ENCODE measurements at regions not wholly inside any gene's neighbourhood (a gene's known extent, or its start where the extent isn't known, plus 50 kb on each side); places are given as distances from the start of the nearest gene placed in this dataset.
"Not testable (repeated sequence)": the region's sequence is repeated elsewhere in the genome, so short reads cannot be mapped to it uniquely, and the experiment has no call there.

DNA sequence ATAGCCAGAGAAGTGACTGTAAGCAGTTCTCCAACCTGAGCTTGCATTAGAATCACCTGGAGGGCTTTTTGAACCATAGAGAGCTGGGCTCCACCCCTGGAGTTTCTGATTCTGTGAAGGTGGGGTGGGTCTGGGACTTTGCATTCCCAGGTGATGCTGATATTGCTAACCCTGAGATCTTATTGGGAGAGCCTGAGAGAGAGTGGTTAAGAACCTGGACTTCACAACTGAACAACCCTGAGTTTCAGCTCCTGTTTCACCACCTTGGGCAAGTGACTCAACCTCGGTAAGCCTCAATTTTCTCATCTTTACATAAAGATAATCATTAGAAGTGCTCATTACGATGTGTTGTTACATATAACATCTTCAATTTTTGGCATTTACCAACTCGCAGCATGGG, 498.6 kb downstream of the EBF1 start:
- DNase-seq: no peak

DNA sequence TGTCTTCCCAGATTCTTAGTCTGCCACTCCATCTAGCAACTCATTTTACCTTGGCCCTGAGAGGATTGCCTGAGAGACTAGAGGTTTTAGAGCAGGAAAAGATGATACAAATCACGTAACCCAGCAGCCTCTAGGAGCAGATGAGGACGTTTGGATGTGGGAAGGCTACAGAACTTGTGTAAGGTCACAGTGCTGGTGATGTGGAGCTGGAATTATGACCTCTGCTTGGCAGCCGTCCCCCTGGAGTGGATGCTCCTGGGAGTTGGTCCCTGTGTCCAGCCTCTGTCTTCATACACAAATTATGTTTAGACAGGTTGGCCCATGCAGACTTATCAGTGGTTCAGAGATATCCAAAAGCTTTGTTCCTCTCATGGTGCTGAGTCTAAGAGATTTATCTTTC, 499.0 kb downstream of the EBF1 start:
- no peak for DNase-seq

DNA sequence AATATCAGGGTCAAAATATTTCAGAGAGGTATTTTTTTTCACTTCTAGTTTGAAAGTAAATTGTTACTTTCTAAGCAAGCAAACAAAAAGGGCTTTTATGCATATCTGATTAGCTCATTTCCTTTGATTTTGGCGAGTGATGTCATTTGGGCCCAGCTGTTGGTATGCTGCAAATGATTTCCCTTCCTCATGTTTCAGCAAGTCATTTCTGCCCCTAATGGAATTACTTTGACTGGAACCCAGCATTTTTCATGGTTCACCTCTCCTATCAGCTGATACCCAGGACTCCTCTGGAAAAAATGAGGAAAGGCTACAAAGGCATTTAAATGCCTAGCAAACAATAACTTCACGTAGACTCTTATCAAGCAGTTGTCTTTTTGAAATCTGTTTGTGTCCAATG, 500.6 kb downstream of the EBF1 start:
- no peak for DNase-seq

GRCh38 chr5:158594595-158595242, 505.0 kb downstream of the EBF1 start:
- no peak for DNase-seq

GRCh38 chr5:158593925-158594324, 505.8 kb downstream of the EBF1 start:
- DNase-seq: no peak

DNA sequence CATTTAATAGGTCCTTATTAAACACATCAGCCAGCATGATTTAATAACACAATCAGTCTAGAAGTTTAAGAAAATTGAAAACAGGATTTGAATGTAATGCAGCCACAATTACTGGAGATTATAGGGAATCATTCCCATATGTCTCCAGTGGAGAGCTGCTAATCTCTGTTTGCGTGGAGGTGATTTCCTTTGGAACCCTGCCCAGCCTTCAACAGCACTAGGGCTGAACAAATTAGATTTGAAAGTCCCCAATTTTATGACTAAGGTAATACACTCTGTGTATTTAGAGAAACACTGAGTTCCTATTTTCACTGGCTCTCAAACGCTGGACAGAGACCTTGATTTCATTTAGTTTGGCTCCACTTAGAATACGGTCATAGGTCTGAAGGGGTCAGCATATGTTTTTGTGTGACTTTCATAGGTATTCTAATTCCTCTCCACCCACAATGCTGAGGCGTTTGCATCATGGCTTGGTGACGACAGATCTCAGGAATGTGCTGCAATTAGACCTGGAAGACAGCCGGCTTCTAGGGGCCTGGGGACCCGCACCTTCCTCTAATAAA, 508.3 kb downstream of the EBF1 start:
- peak; percentile 23 for DNase-seq

- DNase-seq: no peak
These were observed 508.9 kb downstream of the EBF1 start for GRCh38 chr5:158590746-158591300.

DNA sequence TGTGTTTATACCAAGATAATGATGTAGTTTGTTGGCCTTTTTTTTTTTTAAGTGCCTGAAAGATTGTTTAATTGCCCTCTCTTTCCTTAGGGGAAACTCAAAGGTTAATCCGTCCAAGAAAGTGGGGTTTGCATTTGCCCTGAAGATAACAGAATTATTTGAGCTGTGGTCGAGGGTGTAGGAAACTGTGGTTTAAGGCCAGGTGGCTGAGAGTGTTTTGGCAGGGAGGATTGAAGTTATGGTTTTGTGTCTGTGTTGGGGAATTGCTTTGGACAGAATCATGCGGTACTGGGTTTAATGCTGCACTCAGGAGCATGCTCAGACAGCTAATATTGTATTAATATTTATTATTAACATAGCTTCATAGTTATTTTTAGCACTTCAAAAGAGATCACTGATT, 509.8 kb downstream of the EBF1 start:
- DNase-seq: no peak

GRCh38 chr5:158588617-158589016, 511.1 kb downstream of the EBF1 start:
- no peak for DNase-seq

GRCh38 chr5:158586054-158586453, 513.7 kb downstream of the EBF1 start:
- DNase-seq: no peak

DNA sequence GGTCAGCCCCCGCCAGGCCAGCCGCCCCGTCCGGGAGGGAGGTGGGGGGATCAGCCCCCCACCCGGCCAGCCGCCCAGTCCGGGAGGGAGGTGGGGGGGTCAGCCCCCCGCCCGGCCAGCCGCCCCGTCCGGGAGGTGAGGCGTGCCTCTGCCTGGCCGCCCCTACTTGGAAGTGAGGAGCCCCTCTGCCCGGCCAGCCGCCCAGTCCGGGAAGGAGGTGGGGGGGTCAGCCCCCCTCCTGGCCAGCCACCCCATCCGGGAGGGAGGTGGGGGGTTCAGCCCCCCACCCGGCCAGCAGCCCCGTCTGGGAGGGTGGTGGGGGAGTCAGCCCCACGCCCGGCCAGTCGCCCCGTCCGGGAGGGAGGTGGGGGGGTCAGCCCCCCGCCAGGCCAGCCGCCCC, 517.0 kb downstream of the EBF1 start:
- DNase-seq: not testable (repeated sequence)

GRCh38 chr5:158573829-158574228, 525.9 kb downstream of the EBF1 start:
- no peak for DNase-seq

DNA sequence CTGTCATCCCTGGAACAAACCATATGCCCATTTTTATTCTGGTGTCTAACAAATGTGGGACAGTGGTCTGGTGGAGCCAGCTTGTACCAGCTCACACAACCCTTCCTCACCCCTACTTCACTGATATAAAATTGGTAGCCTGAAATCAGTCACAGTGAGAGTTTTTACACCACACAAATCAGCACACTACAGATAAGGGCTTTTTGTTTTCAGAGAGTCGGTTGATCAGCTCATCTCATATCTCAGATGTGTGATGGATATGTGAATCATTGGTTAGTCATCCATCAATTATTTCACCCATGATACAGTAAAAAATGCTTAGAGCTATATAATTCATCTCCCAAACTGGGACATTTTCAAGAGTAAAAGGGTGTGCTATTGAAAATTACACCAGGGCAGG, 529.2 kb downstream of the EBF1 start:
- DNase-seq: no peak

GRCh38 chr5:158569534-158569933, 530.2 kb downstream of the EBF1 start:
- DNase-seq: no peak

DNA sequence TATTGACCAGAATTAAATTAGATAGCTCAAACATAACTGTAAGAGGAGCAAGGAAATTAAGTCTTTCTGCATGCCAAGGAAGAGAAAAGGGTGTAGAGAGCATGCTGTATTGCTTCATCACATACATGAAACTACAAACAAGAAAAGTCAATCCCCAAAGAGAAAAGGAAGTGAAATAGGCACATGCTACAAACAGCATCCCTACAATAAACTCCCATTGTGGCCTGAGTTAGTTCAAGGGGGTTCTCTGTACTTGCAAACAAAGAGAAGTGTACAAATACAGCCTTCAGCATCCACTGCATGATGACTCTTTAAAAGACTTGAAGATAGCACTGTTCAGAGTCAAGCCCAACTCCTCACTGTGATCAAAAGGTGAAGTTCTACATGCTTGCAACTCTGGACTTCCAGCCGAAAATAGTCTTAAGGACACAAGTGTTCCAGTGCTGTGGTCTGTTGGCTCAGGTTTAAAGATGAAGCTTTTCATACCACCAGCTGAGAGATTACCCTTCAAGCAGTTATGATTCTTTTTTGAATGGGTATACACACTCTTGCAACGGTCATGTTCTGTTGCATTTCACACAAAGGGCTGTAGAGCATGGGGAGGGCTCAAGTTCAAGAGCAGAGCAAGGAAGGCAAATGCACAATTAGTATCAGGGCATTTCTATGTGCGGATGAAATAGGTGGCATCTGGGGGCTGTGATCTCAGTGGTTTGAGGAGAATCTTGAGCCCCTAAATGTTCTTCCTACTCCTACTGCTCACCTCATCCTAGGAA, 534.5 kb downstream of the EBF1 start:
- no peak for DNase-seq

- DNase-seq: no peak
These were observed 535.8 kb downstream of the EBF1 start for GRCh38 chr5:158563760-158564390.

DNA sequence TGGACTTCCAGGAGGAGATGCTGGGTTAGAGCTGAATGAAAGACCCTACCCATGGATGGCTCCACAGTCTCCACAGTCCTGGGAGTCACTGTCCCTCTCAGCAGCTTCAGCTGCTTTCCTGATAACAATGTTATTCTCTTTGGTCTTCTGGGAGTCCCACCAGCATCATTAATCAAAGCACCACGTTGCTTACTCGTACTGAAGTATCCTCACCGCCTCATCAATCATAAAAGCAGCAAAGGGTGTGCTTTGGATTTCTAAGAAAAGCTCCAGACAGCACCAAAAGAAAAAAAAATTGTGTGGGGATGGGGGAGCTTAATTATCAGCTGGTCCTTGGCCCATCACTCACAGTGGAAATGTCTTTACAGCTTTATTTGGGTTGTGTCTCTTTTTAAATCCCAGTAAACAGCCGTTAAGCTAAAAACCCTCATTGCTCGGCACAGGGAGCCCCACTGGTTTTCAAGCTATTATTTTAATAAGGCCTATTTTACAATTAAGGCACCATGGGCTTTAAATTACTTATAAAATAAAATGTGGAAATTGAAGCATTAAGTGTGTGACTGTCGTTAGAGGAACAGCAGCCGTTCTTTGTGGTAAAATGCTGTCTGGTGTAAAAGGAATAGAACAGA, 538.0 kb downstream of the EBF1 start:
- DNase-seq: no peak

DNA sequence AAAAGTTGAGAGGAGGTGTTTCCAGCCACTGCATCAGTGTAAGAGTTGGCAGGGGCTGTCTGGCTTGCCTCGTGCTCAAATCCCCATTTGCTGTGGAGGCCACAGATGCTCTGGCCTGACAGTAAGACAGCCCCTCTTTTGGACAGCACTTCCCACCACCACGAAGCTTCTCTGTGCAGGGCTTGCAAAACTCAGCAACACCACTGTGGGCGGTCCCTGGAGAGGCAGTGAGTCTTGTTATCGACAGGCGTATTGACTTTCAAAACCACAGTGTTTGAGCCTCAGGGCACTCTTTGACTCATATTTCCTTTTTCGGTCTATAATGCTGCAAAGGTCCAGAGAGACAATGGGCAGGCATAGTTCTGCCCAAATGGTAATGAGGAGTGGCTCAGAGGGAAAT, 539.5 kb downstream of the EBF1 start:
- no peak for DNase-seq

DNA sequence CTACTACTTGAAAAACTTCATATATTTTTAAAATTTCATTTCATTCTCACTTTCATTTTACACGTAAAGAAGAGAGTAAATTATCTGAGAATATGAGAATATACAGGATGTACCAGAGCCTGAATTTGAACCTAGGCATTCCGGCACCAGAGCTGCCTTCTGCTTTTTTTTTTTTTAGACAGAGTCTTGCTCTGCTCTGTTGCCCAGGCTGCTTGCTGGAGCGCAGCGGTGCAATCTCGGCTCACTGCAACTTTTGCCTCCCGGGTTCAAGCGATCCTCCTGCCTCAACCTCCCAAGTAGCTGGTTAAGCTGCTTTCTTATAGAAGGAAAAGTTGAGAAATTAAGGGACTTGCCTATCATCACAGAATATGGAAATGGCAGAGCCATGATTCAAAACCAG, 540.1 kb downstream of the EBF1 start:
- DNase-seq: no peak

GRCh38 chr5:158559066-158559465, 540.6 kb downstream of the EBF1 start:
- no peak for DNase-seq

GRCh38 chr5:158553962-158554336, 545.8 kb downstream of the EBF1 start:
- DNase-seq: no peak

GRCh38 chr5:158553195-158553961, 546.3 kb downstream of the EBF1 start:
- DNase-seq: no peak
